Left lung (tissue), 4 donors: ENCODE measurements at regions not wholly inside any gene's neighbourhood (a gene's known extent, or its start where the extent isn't known, plus 50 kb on each side); places are given as distances from the start of the nearest gene placed in this dataset.

Source experiments
- ATAC-seq: fragments of 200-7000 bp; cut with Tn5 transposase; one replicate; pipeline ENCODE4 v1.9.1; 2020; ENCODE audit warnings: moderate library complexity
- DNase-seq, 4 donors: peaks; one replicate each; pipeline ENCODE4 v3.0.0-alpha.2; 2013 to 2020
- H3K27ac ChIP-seq, 2 donors: fragments of 200-600 bp; sonication (generic) in 1 of 2; one replicate each; pipeline versions ENCODE4 v1.5.0 to v1.8.0; 2020 to 2021
- H3K27me3 ChIP-seq, 2 donors: fragments of 200-600 bp; sonication (generic) in 1 of 2; one replicate each; pipeline versions ENCODE4 v1.5.0 to v1.8.0; 2020 to 2021
- H3K36me3 ChIP-seq, 2 donors: fragments of 200-600 bp; sonication (generic) in 1 of 2; one replicate each; pipeline versions ENCODE4 v1.5.0 to v1.8.0; 2020 to 2021
- H3K4me1 ChIP-seq, 2 donors: fragments of 200-600 bp; one replicate each; pipeline ENCODE4 v1.8.0; 2021
- H3K4me3 ChIP-seq, 2 donors: fragments of 200-600 bp; sonication (generic) in 1 of 2; one replicate each; pipeline versions ENCODE4 v1.5.0 to v1.8.0; 2020 to 2021; ENCODE audit warnings: mild to moderate bottlenecking in 1 of 2
- H3K9me3 ChIP-seq, 2 donors: fragments of 200-600 bp; sonication (generic) in 1 of 2; one replicate each; pipeline versions ENCODE4 v1.5.0 to v1.8.0; 2020 to 2021
- CTCF ChIP-seq, 2 donors: fragments of 200-600 bp; sonication (generic) in 1 of 2; IDR thresholded peaks; one replicate each; pipeline versions ENCODE4 v1.5.0 to v1.8.0; 2021; ENCODE audit warnings: antibody characterized with exemption in 2 of 2
- intact Hi-C, 2 donors: fragments of 100-400 bp; cut with DNase I; formaldehyde crosslinking; loops; one replicate each; pipeline versions ENCODE4 v1.11.2 to v1.14.2; 2022
- donor health status: DM: no; HTN: yes; CAD: no.
- donor health status: DM: no; HTN: no; CAD: no.

- intact Hi-C loops, result no loop called here
- ATAC-seq, result no peak
Measured at GRCh38 chr21:22881131-22881530, 1882.9 kb downstream of the NCAM2 start.

GRCh38 chr21:22885079-22885478, 1886.9 kb downstream of the NCAM2 start:
- ATAC-seq (no peak), DNase-seq (no peak)
- no peak for TF ChIP-seq CTCF (IDR thresholded peaks at IDR 0.05)
- intact Hi-C loops, result no loop called here
- Histone ChIP-seq H3K27me3 (no peaks in the 10 kb centered on the region), H3K4me3 (no peak overlapping the region), H3K9me3 (no peaks in the 10 kb centered on the region), H3K27ac (no peak overlapping the region), H3K4me1 (no peaks in the 10 kb centered on the region), H3K36me3 (no peaks in the 10 kb centered on the region)

More at GRCh38 chr21:22881131-22881530, 1882.9 kb downstream of the NCAM2 start:
- H3K27me3 ChIP-seq, result no peaks in the 10 kb centered on the region
- no peak for DNase-seq
- no peak overlapping the region for H3K4me3 ChIP-seq
- H3K4me1 ChIP-seq, result no peaks in the 10 kb centered on the region
- H3K9me3 ChIP-seq, result no peaks in the 10 kb centered on the region
- H3K36me3 ChIP-seq, result no peaks in the 10 kb centered on the region
- no peak for TF ChIP-seq CTCF (IDR thresholded peaks at IDR 0.05)
- no peak overlapping the region for H3K27ac ChIP-seq

DNA sequence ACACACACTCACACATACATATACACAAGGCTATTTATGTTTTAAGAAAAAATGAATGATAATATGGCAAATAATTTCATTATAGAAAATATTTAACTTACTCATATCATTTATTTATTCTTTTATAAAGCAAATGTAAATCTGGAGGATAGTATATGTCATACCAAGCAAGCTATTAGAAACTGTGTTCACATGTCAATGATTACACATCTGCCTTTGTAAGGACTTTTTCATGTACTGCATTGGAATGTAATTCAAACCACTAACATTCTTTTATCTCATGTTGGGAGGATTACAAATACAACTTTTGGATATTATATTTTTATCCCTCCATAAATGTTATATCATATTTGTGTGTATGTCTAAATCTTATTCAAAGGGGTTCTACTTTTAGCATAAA, 1887.4 kb downstream of the NCAM2 start:
- Histone ChIP-seq H3K9me3 (no peaks in the 10 kb centered on the region), H3K4me3 (no peak overlapping the region), H3K36me3 (no peaks in the 10 kb centered on the region), H3K4me1 (no peaks in the 10 kb centered on the region), H3K27ac (no peak overlapping the region), H3K27me3 (no peaks in the 10 kb centered on the region)
- intact Hi-C loops, result no loop called here
- TF ChIP-seq CTCF (IDR thresholded peaks at IDR 0.05), result no peak
- DNase-seq (no peak), ATAC-seq (no peak)

GRCh38 chr21:22889445-22889844, 1891.2 kb downstream of the NCAM2 start:
- intact Hi-C loops, result no loop called here
- ATAC-seq, result no peak

GRCh38 chr21:22890656-22891055, 1892.4 kb downstream of the NCAM2 start:
- ATAC-seq (no peak), DNase-seq (no peak)
- H3K4me3 ChIP-seq, result no peak overlapping the region
- intact Hi-C loops, result no loop called here
- TF ChIP-seq CTCF (IDR thresholded peaks at IDR 0.05), result no peak
- no peaks in the 10 kb centered on the region for H3K4me1 ChIP-seq
- no peaks in the 10 kb centered on the region for H3K27me3 ChIP-seq
- no peak overlapping the region for H3K27ac ChIP-seq
- no peaks in the 10 kb centered on the region for H3K36me3 ChIP-seq
- no peaks in the 10 kb centered on the region for H3K9me3 ChIP-seq

More at GRCh38 chr21:22889445-22889844, 1891.2 kb downstream of the NCAM2 start:
- no peak overlapping the region for H3K27ac ChIP-seq
- no peaks in the 10 kb centered on the region for H3K9me3 ChIP-seq
- no peak for DNase-seq
- no peak for TF ChIP-seq CTCF (IDR thresholded peaks at IDR 0.05)
- H3K4me1 ChIP-seq, result no peaks in the 10 kb centered on the region
- no peaks in the 10 kb centered on the region for H3K27me3 ChIP-seq
- no peaks in the 10 kb centered on the region for H3K36me3 ChIP-seq
- H3K4me3 ChIP-seq, result no peak overlapping the region
